Body of pancreas (tissue), 4 donors: ENCODE measurements at regions not wholly inside any gene's neighbourhood (a gene's known extent, or its start where the extent isn't known, plus 50 kb on each side); places are given as distances from the start of the nearest gene placed in this dataset.
"Not testable (repeated sequence)": the region's sequence is repeated elsewhere in the genome, so short reads cannot be mapped to it uniquely, and the experiment has no call there.

Source experiments
- ATAC-seq: fragments of 150-250 bp; one replicate; pipeline ENCODE4 v1.9.1; 2016
- DNase-seq, 4 donors: peaks; one replicate each; pipeline ENCODE4 v3.0.0-alpha.2; 2019
- H3K27ac ChIP-seq, 4 donors: fragments of 200-600 bp; sonication (generic); 1 replicate in 3 of 4; 2 replicates in 1 of 4; pipeline versions ENCODE4 v1.5.1 to v1.6.1; 2016 to 2019; ENCODE audit warnings: mild to moderate bottlenecking in 1 of 4, mixed read lengths in 1 of 4, moderate library complexity in 1 of 4
- H3K27me3 ChIP-seq, 2 donors: fragments of 200-600 bp; sonication (generic); one replicate each; pipeline ENCODE4 v1.6.0; 2016; ENCODE audit warnings: mild to moderate bottlenecking in 1 of 2
- H3K36me3 ChIP-seq, 2 donors: fragments of 200-600 bp; sonication (generic); replicated peaks in 1 of 2; 2 replicates each; pipeline ENCODE4 v1.5.1; 2016; ENCODE audit warnings: low read depth in 2 of 2; ENCODE audit not compliant: insufficient read depth in 1 of 2
- H3K4me1 ChIP-seq: fragments of 200-600 bp; sonication (generic); one replicate; pipeline ENCODE4 v1.6.0; 2016
- H3K4me3 ChIP-seq, 2 donors: fragments of 200-600 bp; sonication (generic); 1 replicate in 1 of 2; 2 replicates in 1 of 2; pipeline ENCODE4 v1.5.1; 2016 to 2019
- H3K9me3 ChIP-seq, 3 donors: fragments of 200-600 bp; sonication (generic); 1 replicate in 2 of 3; 2 replicates in 1 of 3; pipeline ENCODE4 v1.5.1; 2016
- CTCF ChIP-seq, 7 experiments: fragments of 450-650 bp in 4 of 7; fragments of 200-600 bp in 3 of 7; sonication (generic) in 3 of 7; IDR thresholded peaks; one replicate each; pipeline ENCODE4 v1.5.1; 2016 to 2019; ENCODE audit warnings: antibody characterized with exemption in 7 of 7
- POLR2A ChIP-seq, 3 donors: fragments of 450-650 bp; IDR thresholded peaks; one replicate each; pipeline ENCODE4 v1.6.1; 2016; ENCODE audit warnings: antibody characterized with exemption in 3 of 3, mild to moderate bottlenecking in 2 of 3
- WGBS, 2 donors: methylation state at CpG; one replicate each; pipeline ENCODE4 v1.1.5; 2017; 5-methylcytosine and 5-hydroxymethylcytosine counted together
- intact Hi-C: fragments of 100-400 bp; cut with DNase I; formaldehyde crosslinking; loops from one replicate; pipeline ENCODE4 v1.15.1; 2023

DNA sequence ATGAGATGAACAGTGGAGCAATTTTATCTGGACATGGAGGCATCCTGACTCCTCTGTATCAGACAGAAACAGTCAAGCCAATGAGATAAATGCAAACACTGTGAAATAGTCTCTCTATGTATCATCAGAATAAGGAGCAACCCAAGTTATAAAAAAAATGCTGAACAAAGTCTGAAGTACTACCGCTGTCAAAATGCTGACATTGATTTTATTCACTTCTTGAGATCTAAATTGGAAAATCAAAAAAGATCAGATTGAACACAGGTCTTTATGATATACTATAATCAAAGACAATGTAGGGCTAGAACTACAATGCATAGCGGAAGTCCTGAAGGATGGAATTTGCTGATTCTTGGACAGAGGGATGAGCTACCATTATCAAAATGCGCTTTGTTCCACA, 76.1 kb downstream of the FTHL17 start:
- DNase-seq (no peak), ATAC-seq (no peak)
- H3K27me3 ChIP-seq, result no peaks in the 10 kb centered on the region
- 95 to 98% methylated on average over 3 of the region's 3 CpGs for WGBS, 2 donors
- H3K4me3 ChIP-seq, result no peak overlapping the region
- no peaks in the 10 kb centered on the region for H3K9me3 ChIP-seq
- H3K4me1 ChIP-seq, result no peaks in the 10 kb centered on the region
- no peak for TF ChIP-seq CTCF (IDR thresholded peaks at IDR 0.05)
- no peak for TF ChIP-seq POLR2A (IDR thresholded peaks at IDR 0.05)
- H3K36me3 ChIP-seq, result no peaks in the 10 kb centered on the region
- H3K27ac ChIP-seq, result no peak overlapping the region
- intact Hi-C loops, result no loop called here

- Histone ChIP-seq H3K36me3 (no peaks in the 10 kb centered on the region), H3K27ac (no peak overlapping the region), H3K4me1 (no peaks in the 10 kb centered on the region), H3K27me3 (no peaks in the 10 kb centered on the region), H3K9me3 (no peaks in the 10 kb centered on the region), H3K4me3 (no peak overlapping the region)
- DNase-seq (no peak), ATAC-seq (no peak)
- 33 to 50% methylated on average over 1 of the region's 1 CpG for WGBS, 2 donors
- no peak for TF ChIP-seq POLR2A (IDR thresholded peaks at IDR 0.05)
- no peak for TF ChIP-seq CTCF (IDR thresholded peaks at IDR 0.05)
- intact Hi-C loops, result no loop called here
Measured at GRCh38 chrX:30995060-30995700, 76.7 kb downstream of the FTHL17 start.

- H3K27ac ChIP-seq, DNase-seq, ATAC-seq, H3K9me3 ChIP-seq, H3K27me3 ChIP-seq, intact Hi-C loops, H3K4me3 ChIP-seq, H3K4me1 ChIP-seq, H3K36me3 ChIP-seq: not testable (repeated sequence)
- 88 to 100% methylated on average over 1 of the region's 1 CpG for WGBS, 2 donors
Measured at GRCh38 chrX:30994018-30994417, 77.8 kb downstream of the FTHL17 start.

- no peaks in the 10 kb centered on the region for H3K36me3 ChIP-seq
- H3K27ac ChIP-seq, result no peak overlapping the region
- DNase-seq (no peak), ATAC-seq (no peak)
- no peak for TF ChIP-seq POLR2A (IDR thresholded peaks at IDR 0.05)
- no peak for TF ChIP-seq CTCF (IDR thresholded peaks at IDR 0.05)
- intact Hi-C loops, result no loop called here
- no peaks in the 10 kb centered on the region for H3K4me1 ChIP-seq
- 0 to 1% methylated on average over 4 of the region's 4 CpGs for WGBS, 2 donors
- H3K4me3 ChIP-seq, result no peak overlapping the region
- no peaks in the 10 kb centered on the region for H3K27me3 ChIP-seq
- no peaks in the 10 kb centered on the region for H3K9me3 ChIP-seq
Measured at GRCh38 chrX:30992381-30992904, 79.4 kb downstream of the FTHL17 start.

- 60 to 88% methylated on average over 2 of the region's 2 CpGs for WGBS, 2 donors
- Histone ChIP-seq H3K4me1 (no peaks in the 10 kb centered on the region), H3K27me3 (no peaks in the 10 kb centered on the region), H3K27ac (no peak overlapping the region), H3K36me3 (no peaks in the 10 kb centered on the region), H3K4me3 (no peak overlapping the region), H3K9me3 (no peaks in the 10 kb centered on the region)
- DNase-seq, result no peak
- TF ChIP-seq POLR2A (IDR thresholded peaks at IDR 0.05) (no peak), CTCF (IDR thresholded peaks at IDR 0.05) (no peak)
- intact Hi-C loops, result no loop called here
- no peak for ATAC-seq
Measured at GRCh38 chrX:30990361-30990760, 81.5 kb downstream of the FTHL17 start.
